ENCODE measurements at regions not wholly inside any gene's neighbourhood (a gene's known extent, or its start where the extent isn't known, plus 50 kb on each side); places are given as distances from the start of the nearest gene placed in this dataset.

- TF ChIP-seq CTCF (IDR thresholded peaks at IDR 0.05) (no peak), POLR2A (IDR thresholded peaks at IDR 0.05; ENCODE audit: low read depth) (no peak), POLR2AphosphoS5 (IDR thresholded peaks at IDR 0.05) (no peak), EP300 (IDR thresholded peaks at IDR 0.05) (no peak)
Observed at GRCh38 chr14:97625477-97625876, 828.3 kb downstream of the VRK1 start.
